ENCODE measurements at regions not wholly inside any gene's neighbourhood (a gene's known extent, or its start where the extent isn't known, plus 50 kb on each side); places are given as distances from the start of the nearest gene placed in this dataset.

- H3K27ac Mint-ChIP-seq, result no peak overlapping the region
- DNase-seq, result no peak
- ATAC-seq (replicated peaks in 1 of 2), result no peak
- no peaks in the 10 kb centered on the region for H3K27me3 Mint-ChIP-seq (ENCODE audit: low read depth)
- no peaks in the 10 kb centered on the region for H3K9me3 Mint-ChIP-seq
- H3K4me1 Mint-ChIP-seq (ENCODE audit: low read depth), result no peaks in the 10 kb centered on the region
- no peaks in the 10 kb centered on the region for H3K36me3 Mint-ChIP-seq (ENCODE audit: insufficient read depth in 2 of 2)
- H3K4me3 Mint-ChIP-seq, result no peak overlapping the region
These were observed 294.2 kb upstream of the ZMIZ1 start for GRCh38 chr10:78774614-78774998.

GRCh38 chr10:78774999-78775711, 293.6 kb upstream of the ZMIZ1 start:
- H3K27ac Mint-ChIP-seq, result no peak overlapping the region
- DNase-seq (no peak), ATAC-seq (replicated peaks in 1 of 2) (no peak)
- no peaks in the 10 kb centered on the region for H3K9me3 Mint-ChIP-seq
- H3K4me1 Mint-ChIP-seq (ENCODE audit: low read depth), result no peaks in the 10 kb centered on the region
- no peaks in the 10 kb centered on the region for H3K36me3 Mint-ChIP-seq (ENCODE audit: insufficient read depth in 2 of 2)
- no peaks in the 10 kb centered on the region for H3K27me3 Mint-ChIP-seq (ENCODE audit: low read depth)
- H3K4me3 Mint-ChIP-seq, result no peak overlapping the region

- H3K4me3 Mint-ChIP-seq, result no peak overlapping the region
- no peaks in the 10 kb centered on the region for H3K4me1 Mint-ChIP-seq (ENCODE audit: low read depth)
- no peak overlapping the region for H3K27ac Mint-ChIP-seq
- H3K36me3 Mint-ChIP-seq (ENCODE audit: insufficient read depth in 2 of 2), result no peaks in the 10 kb centered on the region
- H3K9me3 Mint-ChIP-seq, result no peaks in the 10 kb centered on the region
- ATAC-seq (replicated peaks in 1 of 2) (no peak), DNase-seq (no peak)
- no peaks in the 10 kb centered on the region for H3K27me3 Mint-ChIP-seq (ENCODE audit: low read depth)
These were observed 292.9 kb upstream of the ZMIZ1 start for GRCh38 chr10:78775891-78776290.

GRCh38 chr10:78776756-78777155, 292.0 kb upstream of the ZMIZ1 start:
- H3K36me3 Mint-ChIP-seq (ENCODE audit: insufficient read depth in 2 of 2), result no peaks in the 10 kb centered on the region
- DNase-seq (no peak), ATAC-seq (replicated peaks in 1 of 2) (no peak)
- H3K27ac Mint-ChIP-seq, result no peak overlapping the region
- H3K27me3 Mint-ChIP-seq (ENCODE audit: low read depth), result no peaks in the 10 kb centered on the region
- H3K9me3 Mint-ChIP-seq, result no peaks in the 10 kb centered on the region
- H3K4me3 Mint-ChIP-seq, result no peak overlapping the region
- H3K4me1 Mint-ChIP-seq (ENCODE audit: low read depth), result no peaks in the 10 kb centered on the region

- no peaks in the 10 kb centered on the region for H3K36me3 Mint-ChIP-seq (ENCODE audit: insufficient read depth in 2 of 2)
- H3K9me3 Mint-ChIP-seq, result no peaks in the 10 kb centered on the region
- DNase-seq, result no peak
- H3K4me1 Mint-ChIP-seq (ENCODE audit: low read depth), result no peaks in the 10 kb centered on the region
- H3K4me3 Mint-ChIP-seq, result no peak overlapping the region
- no peak overlapping the region for H3K27ac Mint-ChIP-seq
- no peak for ATAC-seq (replicated peaks in 1 of 2)
- H3K27me3 Mint-ChIP-seq (ENCODE audit: low read depth), result no peaks in the 10 kb centered on the region
These were observed 291.3 kb upstream of the ZMIZ1 start for GRCh38 chr10:78777466-78777865.

GRCh38 chr10:78777867-78778266, 290.9 kb upstream of the ZMIZ1 start:
- no peak overlapping the region for H3K27ac Mint-ChIP-seq
- H3K9me3 Mint-ChIP-seq, result no peaks in the 10 kb centered on the region
- no peaks in the 10 kb centered on the region for H3K4me1 Mint-ChIP-seq (ENCODE audit: low read depth)
- DNase-seq (no peak), ATAC-seq (replicated peaks in 1 of 2) (no peak)
- no peak overlapping the region for H3K4me3 Mint-ChIP-seq
- H3K27me3 Mint-ChIP-seq (ENCODE audit: low read depth), result no peaks in the 10 kb centered on the region
- no peaks in the 10 kb centered on the region for H3K36me3 Mint-ChIP-seq (ENCODE audit: insufficient read depth in 2 of 2)

GRCh38 chr10:78778444-78779338, 290.1 kb upstream of the ZMIZ1 start:
- Mint-ChIP-seq H3K27ac (no peak overlapping the region), H3K4me1 (ENCODE audit: low read depth) (no peaks in the 10 kb centered on the region), H3K9me3 (no peaks in the 10 kb centered on the region), H3K27me3 (ENCODE audit: low read depth) (no peaks in the 10 kb centered on the region), H3K36me3 (ENCODE audit: insufficient read depth in 2 of 2) (no peaks in the 10 kb centered on the region), H3K4me3 (no peak overlapping the region)
- DNase-seq, result no peak
- ATAC-seq (replicated peaks in 1 of 2), result no peak

GRCh38 chr10:78779339-78779955, 289.3 kb upstream of the ZMIZ1 start:
- Mint-ChIP-seq H3K9me3 (no peaks in the 10 kb centered on the region), H3K4me3 (no peak overlapping the region), H3K27me3 (ENCODE audit: low read depth) (no peaks in the 10 kb centered on the region), H3K4me1 (ENCODE audit: low read depth) (no peaks in the 10 kb centered on the region), H3K36me3 (ENCODE audit: insufficient read depth in 2 of 2) (no peaks in the 10 kb centered on the region), H3K27ac (no peak overlapping the region)
- ATAC-seq (replicated peaks in 1 of 2), result no peak
- DNase-seq, result no peak

GRCh38 chr10:78780551-78780961, 288.2 kb upstream of the ZMIZ1 start:
- no peak overlapping the region for H3K27ac Mint-ChIP-seq
- H3K9me3 Mint-ChIP-seq, result no peaks in the 10 kb centered on the region
- H3K4me1 Mint-ChIP-seq (ENCODE audit: low read depth), result no peaks in the 10 kb centered on the region
- H3K27me3 Mint-ChIP-seq (ENCODE audit: low read depth), result no peaks in the 10 kb centered on the region
- no peak for ATAC-seq (replicated peaks in 1 of 2)
- DNase-seq, result no peak
- no peaks in the 10 kb centered on the region for H3K36me3 Mint-ChIP-seq (ENCODE audit: insufficient read depth in 2 of 2)
- H3K4me3 Mint-ChIP-seq, result no peak overlapping the region

GRCh38 chr10:78781251-78781913, 287.4 kb upstream of the ZMIZ1 start:
- no peak overlapping the region for H3K4me3 Mint-ChIP-seq
- no peaks in the 10 kb centered on the region for H3K36me3 Mint-ChIP-seq (ENCODE audit: insufficient read depth in 2 of 2)
- no peaks in the 10 kb centered on the region for H3K27me3 Mint-ChIP-seq (ENCODE audit: low read depth)
- no peaks in the 10 kb centered on the region for H3K4me1 Mint-ChIP-seq (ENCODE audit: low read depth)
- ATAC-seq (replicated peaks in 1 of 2) (no peak), DNase-seq (no peak)
- H3K27ac Mint-ChIP-seq, result no peak overlapping the region
- no peaks in the 10 kb centered on the region for H3K9me3 Mint-ChIP-seq

GRCh38 chr10:78781991-78782390, 286.8 kb upstream of the ZMIZ1 start:
- H3K36me3 Mint-ChIP-seq (ENCODE audit: insufficient read depth in 2 of 2), result no peaks in the 10 kb centered on the region
- H3K27me3 Mint-ChIP-seq (ENCODE audit: low read depth), result no peaks in the 10 kb centered on the region
- DNase-seq (no peak), ATAC-seq (replicated peaks in 1 of 2) (no peak)
- H3K4me1 Mint-ChIP-seq (ENCODE audit: low read depth), result no peaks in the 10 kb centered on the region
- no peak overlapping the region for H3K27ac Mint-ChIP-seq
- no peak overlapping the region for H3K4me3 Mint-ChIP-seq
- H3K9me3 Mint-ChIP-seq, result no peaks in the 10 kb centered on the region

GRCh38 chr10:78782441-78782840, 286.3 kb upstream of the ZMIZ1 start:
- Mint-ChIP-seq H3K4me1 (ENCODE audit: low read depth) (no peaks in the 10 kb centered on the region), H3K27me3 (ENCODE audit: low read depth) (no peaks in the 10 kb centered on the region), H3K36me3 (ENCODE audit: insufficient read depth in 2 of 2) (no peaks in the 10 kb centered on the region), H3K9me3 (no peaks in the 10 kb centered on the region), H3K4me3 (no peak overlapping the region), H3K27ac (no peak overlapping the region)
- DNase-seq (no peak), ATAC-seq (replicated peaks in 1 of 2) (no peak)

- Mint-ChIP-seq H3K9me3 (no peaks in the 10 kb centered on the region), H3K27ac (no peak overlapping the region), H3K4me3 (no peak overlapping the region), H3K27me3 (ENCODE audit: low read depth) (no peaks in the 10 kb centered on the region), H3K36me3 (ENCODE audit: insufficient read depth in 2 of 2) (no peaks in the 10 kb centered on the region), H3K4me1 (ENCODE audit: low read depth) (no peaks in the 10 kb centered on the region)
- ATAC-seq (replicated peaks in 1 of 2) (no peak), DNase-seq (no peak)
These were observed 285.0 kb upstream of the ZMIZ1 start for GRCh38 chr10:78783753-78784152.

All from activated T-cell treated with anti-CD3 and anti-CD28 coated beads, Interleukin-2, amount 50 U/mL, for 72 hours (primary cell).